ENCODE measurements at regions not wholly inside any gene's neighbourhood (a gene's known extent, or its start where the extent isn't known, plus 50 kb on each side); places are given as distances from the start of the nearest gene placed in this dataset.

- Mint-ChIP-seq H3K4me3 (ENCODE audit: low read depth) (no peak overlapping the region), H3K4me1 (ENCODE audit: low read depth) (peaks cover 5% of the 10 kb centered on the region)
These were observed 64.4 kb upstream of the PLPP4 start for GRCh38 chr10:120392671-120393079.

GRCh38 chr10:120394446-120394845 lies 62.6 kb upstream of the PLPP4 start:
- Mint-ChIP-seq H3K4me3 (ENCODE audit: low read depth) (no peak overlapping the region), H3K36me3 (ENCODE audit: insufficient read depth) (no peaks in the 10 kb centered on the region), H3K27ac (no peak overlapping the region), H3K4me1 (ENCODE audit: low read depth) (peaks cover 5% of the 10 kb centered on the region), H3K27me3 (peaks cover 7% of the 10 kb centered on the region), H3K9me3 (ENCODE audit: low read depth) (no peaks in the 10 kb centered on the region)
- no peak for DNase-seq (ENCODE audit: low spot score, unreplicated experiment)
- no peak for TF ChIP-seq CTCF (IDR thresholded peaks at IDR 0.05; ENCODE audit: unreplicated experiment)

More at GRCh38 chr10:120392671-120393079, 64.4 kb upstream of the PLPP4 start:
- TF ChIP-seq CTCF (IDR thresholded peaks at IDR 0.05; ENCODE audit: unreplicated experiment), result no peak
- no peak for DNase-seq (ENCODE audit: low spot score, unreplicated experiment)
- no peak overlapping the region for H3K27ac Mint-ChIP-seq
- peaks cover 7% of the 10 kb centered on the region for H3K27me3 Mint-ChIP-seq
- no peaks in the 10 kb centered on the region for H3K9me3 Mint-ChIP-seq (ENCODE audit: low read depth)
- H3K36me3 Mint-ChIP-seq (ENCODE audit: insufficient read depth), result no peaks in the 10 kb centered on the region

DNA sequence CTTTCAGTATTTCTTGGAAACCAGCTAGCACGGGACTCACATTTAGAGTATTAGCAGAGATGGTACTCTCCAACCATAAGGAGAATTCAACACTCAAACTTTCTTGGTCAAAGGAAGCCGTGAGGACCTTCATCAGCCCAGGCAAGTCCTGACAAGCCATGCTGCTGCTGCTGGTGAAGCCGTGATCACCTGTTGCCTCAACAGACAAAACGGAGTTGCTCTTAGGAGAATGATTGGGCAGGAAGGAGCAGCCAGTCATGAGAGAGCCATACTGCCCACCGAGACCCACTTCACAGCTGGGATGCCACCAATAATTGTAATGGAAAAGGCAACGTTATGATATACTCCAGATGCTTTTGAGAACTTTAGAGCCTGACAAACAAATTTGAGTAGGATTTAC lies 60.8 kb upstream of the PLPP4 start:
- H3K36me3 Mint-ChIP-seq (ENCODE audit: insufficient read depth), result no peaks in the 10 kb centered on the region
- TF ChIP-seq CTCF (IDR thresholded peaks at IDR 0.05; ENCODE audit: unreplicated experiment), result no peak
- H3K27ac Mint-ChIP-seq, result no peak overlapping the region
- DNase-seq (ENCODE audit: low spot score, unreplicated experiment), result no peak
- H3K4me3 Mint-ChIP-seq (ENCODE audit: low read depth), result no peak overlapping the region
- H3K9me3 Mint-ChIP-seq (ENCODE audit: low read depth), result no peaks in the 10 kb centered on the region
- H3K4me1 Mint-ChIP-seq (ENCODE audit: low read depth), result peaks cover 4% of the 10 kb centered on the region
- peaks cover 11% of the 10 kb centered on the region for H3K27me3 Mint-ChIP-seq

DNA sequence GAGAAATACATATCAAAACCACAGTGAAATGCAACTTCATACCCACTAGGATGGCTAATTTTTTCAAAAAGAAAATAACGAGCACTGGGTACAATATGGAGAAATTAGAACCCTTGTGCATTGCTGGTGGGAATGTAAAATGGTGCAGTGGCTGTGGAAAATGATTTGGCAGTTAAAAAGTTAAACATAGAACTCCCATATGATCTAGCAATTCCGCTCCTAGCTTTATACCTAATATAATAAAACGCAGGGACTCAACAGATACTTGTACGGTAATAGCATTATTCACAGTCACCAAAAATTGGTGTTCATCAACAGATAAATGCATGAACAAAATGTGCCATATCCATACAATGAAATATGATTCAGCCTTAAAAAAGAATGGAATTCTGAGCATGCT lies 58.8 kb upstream of the PLPP4 start:
- TF ChIP-seq CTCF (IDR thresholded peaks at IDR 0.05; ENCODE audit: unreplicated experiment), result no peak
- no peak for DNase-seq (ENCODE audit: low spot score, unreplicated experiment)
- Mint-ChIP-seq H3K27ac (no peak overlapping the region), H3K9me3 (ENCODE audit: low read depth) (no peaks in the 10 kb centered on the region), H3K36me3 (ENCODE audit: insufficient read depth) (no peaks in the 10 kb centered on the region), H3K27me3 (peaks cover 15% of the 10 kb centered on the region), H3K4me3 (ENCODE audit: low read depth) (no peak overlapping the region), H3K4me1 (ENCODE audit: low read depth) (no peaks in the 10 kb centered on the region)

DNA sequence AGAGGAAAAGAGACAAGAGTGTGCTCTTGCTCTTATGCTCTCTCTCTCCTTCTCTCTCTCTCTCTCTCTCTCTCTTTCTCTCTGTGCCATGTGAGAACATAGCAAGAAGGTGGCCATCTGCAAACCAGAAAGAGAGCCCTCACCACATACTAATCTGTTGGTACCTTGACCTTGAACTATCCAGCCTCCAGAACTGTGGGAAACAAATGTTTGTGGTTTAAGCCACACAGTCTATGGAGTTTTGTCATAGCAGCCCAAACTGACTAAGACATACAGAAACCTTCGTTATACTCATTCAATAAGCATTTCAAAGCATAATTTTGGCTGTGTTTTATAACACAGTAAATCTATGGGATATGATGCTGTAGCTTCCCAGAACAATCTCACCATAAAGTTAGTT lies 56.4 kb upstream of the PLPP4 start:
- no peaks in the 10 kb centered on the region for H3K9me3 Mint-ChIP-seq (ENCODE audit: low read depth)
- no peaks in the 10 kb centered on the region for H3K36me3 Mint-ChIP-seq (ENCODE audit: insufficient read depth)
- H3K4me3 Mint-ChIP-seq (ENCODE audit: low read depth), result no peak overlapping the region
- no peaks in the 10 kb centered on the region for H3K4me1 Mint-ChIP-seq (ENCODE audit: low read depth)
- H3K27ac Mint-ChIP-seq, result no peak overlapping the region
- peaks cover 12% of the 10 kb centered on the region for H3K27me3 Mint-ChIP-seq
- TF ChIP-seq CTCF (IDR thresholded peaks at IDR 0.05; ENCODE audit: unreplicated experiment), result no peak
- DNase-seq (ENCODE audit: low spot score, unreplicated experiment), result no peak

Data from progenitor cell of endocrine pancreas (in vitro differentiated cells).